Hematopoietic multipotent progenitor cell treated with erythropoietin and hydrocortisone succinate and interleukin-3 and kit ligand, for 17 days (in vitro differentiated cells): ENCODE measurements at regions not wholly inside any gene's neighbourhood (a gene's known extent, or its start where the extent isn't known, plus 50 kb on each side); places are given as distances from the start of the nearest gene placed in this dataset.

Experiments used
- DNase-seq: peaks from one replicate; pipeline ENCODE4 v3.0.0-alpha.2; 2015; ENCODE audit warnings: low spot score

DNA sequence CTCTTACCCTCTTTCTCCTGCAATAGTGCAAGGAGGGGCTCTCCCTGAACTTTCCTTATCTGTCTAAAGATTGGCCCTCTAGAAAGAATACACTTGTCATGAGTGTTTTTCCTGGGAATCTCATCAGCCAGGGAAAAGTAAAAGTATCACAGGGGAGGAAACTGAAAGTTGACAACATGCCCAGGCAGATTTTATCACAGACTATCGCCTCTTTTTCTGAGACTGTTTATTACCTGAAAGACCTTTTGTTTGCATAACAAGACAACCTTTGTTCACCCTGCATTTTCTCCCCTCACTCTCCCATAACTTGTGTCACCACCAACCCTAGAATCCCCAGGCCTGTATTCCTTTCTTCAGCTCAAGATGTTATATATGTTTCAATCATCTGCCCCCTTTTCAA lies 794.7 kb upstream of the ADAMTS5 start:
- no peak for DNase-seq

GRCh38 chr21:27759820-27760219 lies 792.9 kb upstream of the ADAMTS5 start:
- DNase-seq, result no peak

DNA sequence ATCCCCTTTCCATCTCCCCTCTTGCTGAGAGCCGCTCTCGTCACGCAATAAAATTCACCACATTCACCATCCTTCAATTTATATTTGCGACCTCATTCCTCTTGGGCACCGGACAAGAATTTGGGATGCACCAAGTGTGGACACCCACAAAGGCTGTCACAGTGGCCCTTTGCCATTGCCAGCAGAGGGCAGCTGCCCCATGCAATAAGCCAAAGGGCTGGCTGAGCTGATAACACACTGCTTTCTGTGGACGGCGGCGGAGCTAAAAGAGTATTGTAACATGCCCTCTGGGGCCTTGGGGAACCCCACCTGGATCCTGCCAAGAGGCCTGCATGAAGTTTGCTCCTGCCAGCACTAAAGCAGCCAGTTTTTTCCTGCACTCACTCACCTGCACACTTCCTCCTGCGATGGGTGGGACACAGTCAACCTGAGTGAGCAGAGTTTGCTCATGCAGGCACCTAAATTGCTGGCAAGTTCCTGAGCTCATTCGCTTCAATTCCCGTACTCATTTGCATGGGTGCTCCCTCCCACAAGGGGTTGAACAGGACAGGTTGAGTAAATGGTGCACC lies 792.3 kb upstream of the ADAMTS5 start:
- DNase-seq, result no peak

DNA sequence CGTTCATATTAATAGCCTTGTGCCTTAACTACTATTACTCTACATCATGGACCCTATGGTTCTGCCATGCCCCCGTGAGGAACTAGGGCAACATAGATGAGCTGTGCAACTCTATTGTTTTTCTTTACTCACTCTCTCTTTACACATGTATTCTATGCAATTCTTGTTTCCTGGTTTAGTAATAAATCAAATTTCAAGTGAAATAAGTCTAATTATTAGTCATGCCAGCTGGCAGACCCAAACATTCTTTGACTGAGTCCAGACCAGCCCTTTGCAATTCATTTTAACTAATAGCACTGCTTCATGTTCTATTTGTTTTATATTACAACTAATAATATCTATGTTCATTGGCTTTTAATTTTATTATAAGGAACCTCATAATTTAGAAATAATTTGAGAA lies 789.3 kb upstream of the ADAMTS5 start:
- no peak for DNase-seq

DNA sequence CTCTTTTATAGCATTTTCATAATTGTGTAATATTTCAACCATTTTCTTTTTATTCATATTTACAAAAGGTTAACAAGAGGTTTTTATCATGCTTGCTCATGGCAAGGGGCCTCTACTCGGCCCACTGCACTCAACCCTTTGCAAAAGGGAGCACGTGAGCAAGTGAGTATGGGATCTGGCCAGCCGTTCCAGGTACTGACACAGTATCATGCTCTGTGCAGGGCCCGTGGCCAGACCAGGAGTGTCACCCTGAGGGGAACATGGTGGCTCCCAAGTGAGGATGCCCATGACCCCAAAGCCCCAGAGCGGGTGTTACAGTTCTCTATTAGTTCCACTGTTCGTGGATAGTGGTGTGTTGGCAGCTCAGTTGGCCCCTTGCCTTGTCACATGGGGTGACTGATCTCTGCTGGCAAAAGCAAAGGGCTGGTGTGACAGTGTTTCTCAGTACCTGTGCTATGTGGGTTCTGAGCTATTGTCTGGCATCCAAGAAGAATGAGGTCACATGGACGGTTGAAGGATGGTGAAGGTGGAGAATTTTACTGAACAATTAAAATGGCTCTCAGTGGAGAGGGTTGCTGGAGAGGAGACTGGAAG lies 777.2 kb upstream of the ADAMTS5 start:
- no peak for DNase-seq

- DNase-seq, result no peak
Measured at GRCh38 chr21:27741736-27742135, 774.8 kb upstream of the ADAMTS5 start.

DNA sequence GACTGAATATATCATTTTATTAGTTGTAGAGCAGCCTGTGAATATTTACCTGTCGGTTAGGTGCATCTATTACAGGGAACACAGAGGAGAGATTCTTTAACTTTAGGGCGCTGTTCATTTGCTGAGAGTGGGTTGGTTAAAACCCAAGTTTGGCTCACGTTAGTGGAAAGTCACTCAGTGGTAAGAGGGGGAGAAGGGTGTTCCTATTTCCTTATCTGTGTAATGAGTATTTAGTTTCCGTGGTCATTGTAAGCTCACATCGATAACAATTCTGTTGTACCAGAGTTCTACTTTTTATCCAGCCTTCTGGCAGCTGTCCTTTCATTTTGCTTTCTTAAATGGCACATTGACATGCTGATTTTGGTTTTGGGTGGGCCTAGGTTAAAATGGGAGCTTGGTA lies 773.2 kb upstream of the ADAMTS5 start:
- no peak for DNase-seq

DNA sequence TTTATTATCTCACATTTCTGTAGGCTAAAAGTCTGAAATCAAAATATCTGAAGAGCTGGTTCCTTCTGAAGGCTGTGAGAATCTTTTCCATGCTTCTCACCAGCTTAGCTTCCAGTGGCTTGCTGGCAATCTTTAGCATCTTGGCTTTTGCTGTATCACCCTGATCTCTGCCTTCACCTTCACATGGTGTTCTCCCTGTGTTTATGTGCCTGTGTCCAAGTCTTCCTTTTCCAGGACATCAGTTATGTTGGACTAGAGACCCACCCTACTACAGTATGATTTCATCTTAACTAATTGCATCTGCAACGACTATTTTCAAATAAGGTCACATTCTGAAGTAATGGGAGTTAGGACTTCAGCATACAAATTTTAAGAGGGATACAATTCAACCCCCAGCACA lies 772.3 kb upstream of the ADAMTS5 start:
- DNase-seq, result no peak

DNA sequence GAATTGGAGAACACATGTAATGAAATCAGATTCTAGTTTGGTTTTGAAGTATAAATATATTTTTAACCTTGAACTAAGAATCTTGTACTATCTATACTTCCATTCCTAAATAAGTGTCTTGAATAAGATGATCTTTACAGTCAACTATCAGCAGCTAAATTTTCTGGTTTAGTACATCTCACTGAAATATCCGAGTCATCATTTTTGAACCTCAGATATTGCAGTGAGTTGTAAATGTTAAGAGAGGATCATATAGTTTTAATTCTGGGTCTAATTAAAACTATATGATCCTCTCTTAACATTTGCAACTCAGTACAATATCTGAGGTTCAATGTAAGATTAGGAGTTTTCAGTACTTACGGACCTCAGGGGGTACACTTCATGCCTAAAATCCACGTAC lies 768.8 kb upstream of the ADAMTS5 start:
- DNase-seq, result no peak

DNA sequence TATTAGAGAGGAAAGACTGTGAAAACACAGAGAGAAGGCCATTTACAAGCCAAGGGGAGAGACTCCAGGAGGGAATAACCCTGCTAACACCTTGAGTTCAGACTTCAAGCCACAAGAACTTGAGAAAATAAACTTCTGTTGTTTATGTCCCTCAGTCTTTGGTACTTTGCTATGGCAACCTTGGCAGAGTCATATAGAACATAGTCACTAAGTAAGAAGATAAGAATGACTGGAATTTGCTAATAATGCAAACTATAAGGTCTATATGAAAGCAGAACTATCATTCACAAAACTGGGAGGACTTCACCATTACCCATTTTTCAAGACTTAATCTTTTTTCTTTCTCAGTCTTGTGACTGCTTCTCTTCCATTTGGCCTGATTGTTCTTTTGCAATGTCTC lies 767.3 kb upstream of the ADAMTS5 start:
- no peak for DNase-seq

- DNase-seq, result no peak
Measured at GRCh38 chr21:27725916-27726315, 759.0 kb upstream of the ADAMTS5 start.

DNA sequence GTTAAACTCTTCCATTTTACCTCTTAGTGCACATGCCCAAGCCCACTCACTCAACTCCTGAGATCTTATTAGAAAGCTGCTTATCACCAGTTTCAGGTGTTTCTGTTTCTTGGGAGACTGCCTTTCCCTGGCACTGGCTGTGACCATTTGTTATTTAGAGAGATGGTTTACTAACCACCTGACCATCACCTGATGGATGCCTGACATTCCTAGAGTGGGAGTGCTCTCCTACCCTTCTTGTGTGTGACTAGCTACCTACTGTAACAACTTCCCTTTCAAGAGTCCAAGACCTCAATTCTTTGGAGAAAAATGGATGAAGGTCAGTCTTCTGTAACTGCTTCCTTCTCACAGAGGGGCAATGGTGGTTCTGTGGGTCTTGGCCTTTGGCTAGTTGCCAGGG lies 755.2 kb upstream of the ADAMTS5 start:
- DNase-seq, result no peak

GRCh38 chr21:27721675-27722074 lies 754.8 kb upstream of the ADAMTS5 start:
- no peak for DNase-seq

DNA sequence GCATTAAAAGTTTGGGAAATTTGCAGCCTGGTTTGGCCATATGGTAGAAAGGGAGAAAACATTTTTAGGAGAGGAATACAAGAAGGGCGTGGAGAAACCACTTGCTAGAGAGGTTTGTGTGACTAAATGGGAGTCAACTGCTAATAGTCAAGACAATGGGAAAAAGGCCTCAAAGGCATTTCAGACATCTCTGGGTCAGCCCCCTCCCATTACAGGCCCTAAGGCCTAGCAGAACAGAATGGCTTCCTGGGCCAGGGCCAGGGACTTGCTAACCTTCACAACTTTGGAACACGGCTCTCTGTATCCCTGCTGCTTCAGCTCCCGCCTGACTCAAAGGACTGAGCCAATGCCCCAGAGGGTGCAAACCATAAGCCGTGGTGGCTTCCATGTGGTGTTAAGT lies 752.3 kb upstream of the ADAMTS5 start:
- DNase-seq, result no peak

GRCh38 chr21:27715131-27715530 lies 748.2 kb upstream of the ADAMTS5 start:
- DNase-seq, result no peak

DNA sequence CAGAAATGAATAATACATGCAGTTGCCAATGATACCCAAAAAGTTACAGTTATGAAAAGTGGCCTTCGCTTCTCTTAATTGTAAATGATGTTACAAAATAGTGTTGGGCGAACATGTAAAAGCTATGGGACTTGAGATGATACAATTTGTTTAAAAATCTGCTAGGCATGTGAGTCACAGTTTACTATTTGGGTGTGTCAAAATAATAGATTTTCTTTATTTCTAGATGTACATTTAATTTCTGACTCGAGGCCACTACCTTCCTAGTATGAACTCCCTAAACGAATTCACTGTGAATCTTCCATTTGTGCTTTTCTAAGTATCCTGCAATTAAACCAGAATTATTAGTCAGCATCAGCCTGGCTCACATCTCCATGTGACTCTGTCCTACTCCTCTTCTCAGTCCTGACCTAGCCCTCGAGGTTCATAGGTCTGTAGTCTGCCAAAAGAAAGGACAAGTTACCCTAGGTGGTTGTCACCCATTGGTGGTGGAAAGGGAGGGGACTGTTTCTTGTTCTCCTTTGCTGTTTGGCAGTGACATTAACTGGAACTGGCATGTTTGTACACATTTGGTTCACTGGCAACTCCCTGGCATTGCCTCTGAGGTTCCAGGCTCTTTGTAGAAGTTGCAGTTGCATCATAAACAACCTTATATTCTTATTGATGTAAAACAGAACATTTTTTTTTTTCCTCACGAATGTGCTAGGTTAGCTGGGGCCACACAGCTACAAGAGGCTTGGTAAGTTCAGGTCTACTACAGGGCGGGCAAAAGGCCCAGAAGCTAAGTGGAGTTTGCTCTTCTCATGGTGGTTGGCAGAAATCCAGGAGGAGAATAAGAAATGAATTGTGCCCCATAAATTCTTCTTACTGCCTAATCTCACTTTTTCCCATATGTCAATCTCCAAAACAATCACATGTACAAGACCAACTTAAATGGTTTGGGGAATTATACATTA lies 746.5 kb upstream of the ADAMTS5 start:
- DNase-seq, result no peak

- DNase-seq, result no peak
Measured at GRCh38 chr21:27704567-27705166, 737.8 kb upstream of the ADAMTS5 start.

DNA sequence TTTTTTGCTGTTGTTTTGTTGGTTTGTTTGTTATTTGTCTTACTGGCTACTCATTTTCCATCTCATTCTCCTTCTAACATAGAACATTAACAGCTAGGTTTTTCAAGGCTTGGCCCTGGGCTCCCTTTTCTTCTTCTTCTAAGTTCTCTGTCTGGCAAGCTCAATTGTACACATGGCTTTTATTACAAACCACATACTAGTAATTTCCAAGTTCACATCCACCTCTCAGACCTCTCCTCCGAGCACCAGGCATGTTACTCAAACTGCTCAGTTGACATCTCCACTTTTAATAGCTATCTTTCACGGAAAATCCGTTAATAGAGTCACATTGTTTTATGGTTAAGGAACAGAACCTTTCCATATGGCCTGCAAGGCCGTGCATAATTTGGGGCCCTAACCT lies 736.9 kb upstream of the ADAMTS5 start:
- DNase-seq, result no peak

GRCh38 chr21:27700974-27701614 lies 734.2 kb upstream of the ADAMTS5 start:
- no peak for DNase-seq

- DNase-seq, result no peak
Measured at GRCh38 chr21:27695246-27695645, 728.4 kb upstream of the ADAMTS5 start.

DNA sequence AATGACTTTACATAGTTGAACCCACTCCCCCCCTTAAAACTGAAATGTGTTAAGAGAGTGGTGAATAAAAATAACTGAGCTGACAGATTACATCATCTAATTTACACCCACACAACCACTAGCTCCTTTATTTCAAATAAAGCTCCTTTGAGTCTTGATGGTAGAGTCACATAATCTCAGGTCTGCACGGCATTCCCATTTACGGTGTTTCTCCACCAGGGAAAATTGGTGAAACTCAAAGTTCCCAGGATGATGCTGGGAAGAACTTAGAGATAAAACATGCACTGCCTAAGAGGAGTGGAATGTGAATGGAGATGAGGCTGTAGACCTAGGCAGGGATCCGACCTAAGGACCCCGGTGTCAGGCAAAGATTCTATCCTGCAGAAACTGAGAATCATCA lies 727.8 kb upstream of the ADAMTS5 start:
- DNase-seq, result no peak

GRCh38 chr21:27693376-27693775 lies 726.5 kb upstream of the ADAMTS5 start:
- DNase-seq, result no peak
